GM12878 (cell line): ENCODE measurements at regions not wholly inside any gene's neighbourhood (a gene's known extent, or its start where the extent isn't known, plus 50 kb on each side); places are given as distances from the start of the nearest gene placed in this dataset. TPM values are rescaled to one million over a fixed set of nuclear protein-coding genes. Genes with fewer than 3 reads are reported as not detected.

Experiments
- CBX3 ChIP-seq: fragments of 200-600 bp; sonication (generic); IDR thresholded peaks from 2 replicates; pipeline ENCODE4 v1.6.1; 2016; ENCODE audit warnings: low read depth, borderline replicate concordance
- CHD4 ChIP-seq: fragments of 200-600 bp; sonication (generic); IDR thresholded peaks from 2 replicates; pipeline ENCODE4 v1.6.1; 2016; ENCODE audit warnings: mild to moderate bottlenecking
- FOXK2 ChIP-seq: fragments of 450-650 bp; IDR thresholded peaks from 2 replicates; pipeline ENCODE4 v1.6.1; 2017; ENCODE audit warnings: mild to moderate bottlenecking, moderate library complexity
- JUND ChIP-seq: IDR thresholded peaks from 2 replicates; pipeline ENCODE4 v1.6.1; 2012; ENCODE audit warnings: low read depth, mild to moderate bottlenecking, low read length, improper control_type of control experiment, moderate library complexity
- MYB ChIP-seq: fragments of 150-350 bp; IDR thresholded peaks from 2 replicates; pipeline ENCODE4 v1.6.1; 2014; ENCODE audit warnings: mild to moderate bottlenecking, low read depth, low read length, borderline replicate concordance
- NFYB ChIP-seq: IDR thresholded peaks from 2 replicates; pipeline ENCODE4 v1.6.1; 2011; ENCODE audit warnings: low read depth, mild to moderate bottlenecking, low read length, improper control_type of control experiment, moderate library complexity; ENCODE audit not compliant: insufficient read depth
- WRNIP1 ChIP-seq: IDR thresholded peaks from 2 replicates; pipeline ENCODE4 v1.6.1; 2011; ENCODE audit warnings: low read depth, low read length, improper control_type of control experiment, borderline replicate concordance
- ZNF622 ChIP-seq: fragments of 450-650 bp; IDR thresholded peaks from 2 replicates; pipeline ENCODE4 v1.6.1; 2017; ENCODE audit warnings: mild to moderate bottlenecking, inconsistent platforms
- small RNA-seq: library from RNA; depleted of rRNA; stranded (forward); fragments of <200 nt; gene quantifications from one replicate; pipeline ENCODE3, GENCODE V24; 2014
- TF ChIP-seq, protein P1 (sequence below): fragments of 450-650 bp; IDR thresholded peaks from 2 replicates; pipeline ENCODE4 v1.6.1; 2016; ENCODE audit warnings: mild to moderate bottlenecking, moderate library complexity, borderline replicate concordance
- TF ChIP-seq, protein P2 (sequence below): fragments of 450-650 bp; IDR thresholded peaks from 2 replicates; pipeline ENCODE4 v1.6.1; 2017; ENCODE audit warnings: antibody characterized with exemption, mild to moderate bottlenecking, moderate library complexity

DNA sequence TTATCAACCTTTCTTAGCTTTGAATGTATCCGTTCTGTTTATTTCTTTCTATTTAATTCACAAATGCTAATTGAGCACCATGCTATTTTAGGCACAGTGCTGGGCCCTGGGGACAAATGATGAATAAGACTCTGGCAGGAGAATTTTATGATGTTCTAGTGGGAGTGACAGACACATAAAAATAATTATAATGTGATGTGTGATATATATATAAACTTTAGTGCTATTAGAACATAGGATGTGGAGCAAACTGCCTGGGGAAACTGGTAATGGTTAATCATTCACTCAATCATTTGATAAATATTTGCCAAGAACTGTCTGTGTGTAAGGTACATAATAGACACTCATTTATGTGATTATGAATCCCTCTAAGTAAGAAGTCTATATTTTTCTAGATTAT lies 50.7 kb upstream of the FRY start (continued):
- TF ChIP-seq, protein P1, sequence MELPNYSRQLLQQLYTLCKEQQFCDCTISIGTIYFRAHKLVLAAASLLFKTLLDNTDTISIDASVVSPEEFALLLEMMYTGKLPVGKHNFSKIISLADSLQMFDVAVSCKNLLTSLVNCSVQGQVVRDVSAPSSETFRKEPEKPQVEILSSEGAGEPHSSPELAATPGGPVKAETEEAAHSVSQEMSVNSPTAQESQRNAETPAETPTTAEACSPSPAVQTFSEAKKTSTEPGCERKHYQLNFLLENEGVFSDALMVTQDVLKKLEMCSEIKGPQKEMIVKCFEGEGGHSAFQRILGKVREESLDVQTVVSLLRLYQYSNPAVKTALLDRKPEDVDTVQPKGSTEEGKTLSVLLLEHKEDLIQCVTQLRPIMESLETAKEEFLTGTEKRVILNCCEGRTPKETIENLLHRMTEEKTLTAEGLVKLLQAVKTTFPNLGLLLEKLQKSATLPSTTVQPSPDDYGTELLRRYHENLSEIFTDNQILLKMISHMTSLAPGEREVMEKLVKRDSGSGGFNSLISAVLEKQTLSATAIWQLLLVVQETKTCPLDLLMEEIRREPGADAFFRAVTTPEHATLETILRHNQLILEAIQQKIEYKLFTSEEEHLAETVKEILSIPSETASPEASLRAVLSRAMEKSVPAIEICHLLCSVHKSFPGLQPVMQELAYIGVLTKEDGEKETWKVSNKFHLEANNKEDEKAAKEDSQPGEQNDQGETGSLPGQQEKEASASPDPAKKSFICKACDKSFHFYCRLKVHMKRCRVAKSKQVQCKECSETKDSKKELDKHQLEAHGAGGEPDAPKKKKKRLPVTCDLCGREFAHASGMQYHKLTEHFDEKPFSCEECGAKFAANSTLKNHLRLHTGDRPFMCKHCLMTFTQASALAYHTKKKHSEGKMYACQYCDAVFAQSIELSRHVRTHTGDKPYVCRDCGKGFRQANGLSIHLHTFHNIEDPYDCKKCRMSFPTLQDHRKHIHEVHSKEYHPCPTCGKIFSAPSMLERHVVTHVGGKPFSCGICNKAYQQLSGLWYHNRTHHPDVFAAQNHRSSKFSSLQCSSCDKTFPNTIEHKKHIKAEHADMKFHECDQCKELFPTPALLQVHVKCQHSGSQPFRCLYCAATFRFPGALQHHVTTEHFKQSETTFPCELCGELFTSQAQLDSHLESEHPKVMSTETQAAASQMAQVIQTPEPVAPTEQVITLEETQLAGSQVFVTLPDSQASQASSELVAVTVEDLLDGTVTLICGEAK, result no peak
- no peak for TF ChIP-seq ZNF622
- TF ChIP-seq WRNIP1, result no peak
- TF ChIP-seq JUND, result no peak
- TF ChIP-seq MYB, result no peak
- no peak for TF ChIP-seq FOXK2
- no peak for TF ChIP-seq CBX3
- TF ChIP-seq, protein P2, sequence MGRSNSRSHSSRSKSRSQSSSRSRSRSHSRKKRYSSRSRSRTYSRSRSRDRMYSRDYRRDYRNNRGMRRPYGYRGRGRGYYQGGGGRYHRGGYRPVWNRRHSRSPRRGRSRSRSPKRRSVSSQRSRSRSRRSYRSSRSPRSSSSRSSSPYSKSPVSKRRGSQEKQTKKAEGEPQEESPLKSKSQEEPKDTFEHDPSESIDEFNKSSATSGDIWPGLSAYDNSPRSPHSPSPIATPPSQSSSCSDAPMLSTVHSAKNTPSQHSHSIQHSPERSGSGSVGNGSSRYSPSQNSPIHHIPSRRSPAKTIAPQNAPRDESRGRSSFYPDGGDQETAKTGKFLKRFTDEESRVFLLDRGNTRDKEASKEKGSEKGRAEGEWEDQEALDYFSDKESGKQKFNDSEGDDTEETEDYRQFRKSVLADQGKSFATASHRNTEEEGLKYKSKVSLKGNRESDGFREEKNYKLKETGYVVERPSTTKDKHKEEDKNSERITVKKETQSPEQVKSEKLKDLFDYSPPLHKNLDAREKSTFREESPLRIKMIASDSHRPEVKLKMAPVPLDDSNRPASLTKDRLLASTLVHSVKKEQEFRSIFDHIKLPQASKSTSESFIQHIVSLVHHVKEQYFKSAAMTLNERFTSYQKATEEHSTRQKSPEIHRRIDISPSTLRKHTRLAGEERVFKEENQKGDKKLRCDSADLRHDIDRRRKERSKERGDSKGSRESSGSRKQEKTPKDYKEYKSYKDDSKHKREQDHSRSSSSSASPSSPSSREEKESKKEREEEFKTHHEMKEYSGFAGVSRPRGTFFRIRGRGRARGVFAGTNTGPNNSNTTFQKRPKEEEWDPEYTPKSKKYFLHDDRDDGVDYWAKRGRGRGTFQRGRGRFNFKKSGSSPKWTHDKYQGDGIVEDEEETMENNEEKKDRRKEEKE, result no peak
- TF ChIP-seq CHD4, result no peak
- TF ChIP-seq NFYB, result no peak

Small RNAs in the stretch of these regions (small RNA-seq; reads per million reads assigned to genes)
- gene RF00017, result not detected
